Gastrocnemius medialis (tissue), 4 donors: ENCODE measurements at regions not wholly inside any gene's neighbourhood (a gene's known extent, or its start where the extent isn't known, plus 50 kb on each side); places are given as distances from the start of the nearest gene placed in this dataset.
"Not testable (repeated sequence)": the region's sequence is repeated elsewhere in the genome, so short reads cannot be mapped to it uniquely, and the experiment has no call there.

Experiments used
- ATAC-seq, 2 donors: fragments of 150-250 bp; one replicate each; pipeline ENCODE4 v1.9.1; 2016
- DNase-seq, 2 donors: peaks; one replicate each; pipeline ENCODE4 v3.0.0-alpha.2; 2019
- H3K27ac ChIP-seq, 4 donors: fragments of 200-600 bp; sonication (generic); 1 replicate in 1 of 4; 2 replicates in 3 of 4; pipeline ENCODE4 v1.5.1; 2016 to 2018; ENCODE audit warnings: mild to moderate bottlenecking in 2 of 4, moderate library complexity in 1 of 4
- H3K27me3 ChIP-seq, 3 donors: fragments of 200-600 bp; sonication (generic) in 2 of 3; 1 replicate in 1 of 3; 2 replicates in 2 of 3; pipeline versions ENCODE4 v1.5.1 to v1.6.0; 2016 to 2019; ENCODE audit warnings: mild to moderate bottlenecking in 1 of 3, moderate library complexity in 1 of 3
- H3K36me3 ChIP-seq, 2 donors: fragments of 200-600 bp; sonication (generic) in 1 of 2; one replicate each; pipeline ENCODE4 v1.5.1; 2017 to 2018
- H3K4me1 ChIP-seq, 2 donors: fragments of 200-600 bp; sonication (generic) in 1 of 2; one replicate each; pipeline ENCODE4 v1.5.1; 2016 to 2017; ENCODE audit warnings: mild to moderate bottlenecking in 2 of 2
- H3K4me3 ChIP-seq, 4 donors: fragments of 200-600 bp; sonication (generic) in 3 of 4; 1 replicate in 1 of 4; 2 replicates in 3 of 4; pipeline ENCODE4 v1.5.1; 2016 to 2019; ENCODE audit warnings: mild to moderate bottlenecking in 2 of 4
- H3K9me3 ChIP-seq, 3 donors: fragments of 200-600 bp; sonication (generic) in 2 of 3; 1 replicate in 1 of 3; 2 replicates in 2 of 3; pipeline ENCODE4 v1.5.1; 2016 to 2019
- POLR2A ChIP-seq, 2 donors: fragments of 450-650 bp; IDR thresholded peaks; one replicate each; pipeline ENCODE4 v1.6.1; 2017; ENCODE audit warnings: antibody characterized with exemption in 2 of 2, mild to moderate bottlenecking in 2 of 2, moderate library complexity in 2 of 2
- in situ Hi-C, 4 donors: fragments of 200-750 bp; cut with MboI; loops; one replicate each; pipeline versions ENCODE4 v1.15.0 to v1.8.0; 2017; ENCODE audit warnings: low sequenced_read_pairs in 4 of 4
- intact Hi-C: fragments of 100-400 bp; cut with DNase I; formaldehyde crosslinking; loops from one replicate; pipeline ENCODE4 v1.15.1; 2023; ENCODE audit warnings: low total_unique reads
- TF ChIP-seq, protein P1 (sequence below), 5 experiments: fragments of 450-650 bp in 3 of 5; fragments of 200-600 bp in 2 of 5; sonication (generic) in 2 of 5; IDR thresholded peaks in 4 of 5; conservative IDR thresholded peaks in 1 of 5; 1 replicate in 4 of 5; 2 replicates in 1 of 5; pipeline ENCODE4 v1.5.1; 2016 to 2019; ENCODE audit warnings: antibody characterized with exemption in 5 of 5, mild to moderate bottlenecking in 3 of 5, moderate library complexity in 3 of 5

DNA sequence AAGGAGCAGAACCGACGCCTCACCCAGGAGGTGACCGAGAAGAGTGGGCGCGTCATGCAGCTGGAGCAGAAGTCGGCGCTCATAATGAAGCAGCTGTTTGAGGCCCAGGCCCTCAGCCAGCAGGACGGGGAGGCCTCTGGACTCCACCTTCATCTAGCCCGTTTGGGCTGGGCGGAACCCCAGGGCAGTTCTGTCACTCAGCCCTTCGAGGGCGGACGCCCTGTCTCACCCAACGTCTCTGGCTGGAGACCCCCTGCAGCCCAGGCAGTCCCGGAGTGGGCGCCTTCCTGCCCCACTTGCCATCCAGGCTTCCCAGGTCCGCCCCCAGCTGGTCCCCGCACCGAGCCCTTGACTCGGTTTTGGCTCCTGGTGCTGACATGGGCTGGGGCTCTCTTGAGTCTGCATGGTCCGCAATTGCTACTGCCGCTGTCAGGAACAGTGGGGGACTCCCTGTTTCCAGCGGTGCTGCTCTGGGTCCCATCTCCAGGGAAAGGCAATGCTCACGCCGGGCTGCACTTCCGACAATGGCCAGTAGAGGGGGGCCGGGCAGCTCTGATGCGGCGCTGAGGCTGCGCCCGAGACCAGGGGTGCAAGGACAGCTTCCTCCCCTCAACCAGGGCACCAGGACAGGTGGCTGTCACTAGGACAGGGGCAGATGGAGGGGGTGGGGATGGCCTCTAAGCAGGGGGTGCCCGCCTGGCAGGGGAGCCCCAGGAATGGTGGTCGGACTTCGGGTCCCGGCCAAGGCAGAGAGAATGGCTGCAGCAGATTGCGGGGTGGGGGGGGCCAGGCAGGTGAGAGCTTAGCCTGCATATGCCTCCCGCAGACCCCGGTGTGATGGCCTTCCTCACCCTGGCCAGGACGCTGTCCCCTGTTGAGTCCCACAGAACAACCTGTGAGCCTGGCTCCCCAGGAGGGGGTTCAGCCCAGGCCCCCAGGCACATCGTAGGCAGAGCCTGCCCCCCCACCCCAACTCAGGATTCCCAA is 71.2 kb upstream of the KCTD7 start:
- H3K36me3 ChIP-seq: peaks cover 0 to 37% of the 10 kb centered on the region in 2 donors
- intact Hi-C loops: loop anchor here (2.0 to 10.0 kb wide), 3 partner anchors 71 to 437 kb away; partner anchors contain the start of genes KCTD7, SBDS and TYW1
- no peak overlapping the region for H3K27ac ChIP-seq
- H3K9me3 ChIP-seq: no peaks in the 10 kb centered on the region
- DNase-seq: peak; percentile 27 to 55
- in situ Hi-C loops: no loop called here
- TF ChIP-seq, protein P1, sequence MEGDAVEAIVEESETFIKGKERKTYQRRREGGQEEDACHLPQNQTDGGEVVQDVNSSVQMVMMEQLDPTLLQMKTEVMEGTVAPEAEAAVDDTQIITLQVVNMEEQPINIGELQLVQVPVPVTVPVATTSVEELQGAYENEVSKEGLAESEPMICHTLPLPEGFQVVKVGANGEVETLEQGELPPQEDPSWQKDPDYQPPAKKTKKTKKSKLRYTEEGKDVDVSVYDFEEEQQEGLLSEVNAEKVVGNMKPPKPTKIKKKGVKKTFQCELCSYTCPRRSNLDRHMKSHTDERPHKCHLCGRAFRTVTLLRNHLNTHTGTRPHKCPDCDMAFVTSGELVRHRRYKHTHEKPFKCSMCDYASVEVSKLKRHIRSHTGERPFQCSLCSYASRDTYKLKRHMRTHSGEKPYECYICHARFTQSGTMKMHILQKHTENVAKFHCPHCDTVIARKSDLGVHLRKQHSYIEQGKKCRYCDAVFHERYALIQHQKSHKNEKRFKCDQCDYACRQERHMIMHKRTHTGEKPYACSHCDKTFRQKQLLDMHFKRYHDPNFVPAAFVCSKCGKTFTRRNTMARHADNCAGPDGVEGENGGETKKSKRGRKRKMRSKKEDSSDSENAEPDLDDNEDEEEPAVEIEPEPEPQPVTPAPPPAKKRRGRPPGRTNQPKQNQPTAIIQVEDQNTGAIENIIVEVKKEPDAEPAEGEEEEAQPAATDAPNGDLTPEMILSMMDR (IDR thresholded peaks at IDR 0.05 in 4 of 5, conservative IDR thresholded peaks at IDR 0.05 in 1 of 5): peak; percentile 87 to 97 (median 91)
- TF ChIP-seq POLR2A (IDR thresholded peaks at IDR 0.05): no peak
- peaks cover 0 to 7% of the 10 kb centered on the region in 2 donors for H3K4me1 ChIP-seq
- no peak overlapping the region for H3K4me3 ChIP-seq
- ATAC-seq: peak; percentile 64 to 73
- no peaks in the 10 kb centered on the region for H3K27me3 ChIP-seq

DNA sequence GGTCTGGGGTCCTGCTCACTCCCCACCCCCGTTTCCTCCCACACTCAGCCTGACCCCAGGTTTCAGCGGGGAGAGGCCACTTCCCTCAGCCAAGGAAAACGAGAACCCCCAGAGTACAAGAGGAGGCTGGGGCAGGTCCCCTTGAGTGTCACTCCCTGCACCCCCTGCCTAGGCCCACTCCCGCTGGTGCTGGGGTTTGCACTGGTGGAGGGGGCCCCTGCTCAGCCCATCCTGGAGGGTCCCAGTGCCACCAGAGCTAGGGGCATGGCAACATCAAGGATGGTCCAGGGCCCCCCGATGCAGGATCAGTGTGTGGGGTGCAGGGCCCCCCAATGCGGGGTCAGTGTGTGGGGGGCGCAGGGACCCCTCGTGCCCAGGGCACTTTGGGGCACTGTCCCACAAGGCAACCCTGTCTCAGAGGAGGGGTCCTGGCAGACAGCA is 70.5 kb upstream of the KCTD7 start:
- DNase-seq (no peak), ATAC-seq (no peak)
- in situ Hi-C loops (no loop called here), intact Hi-C loops (loop anchor here (5.0 to 10.0 kb wide), 2 partner anchors 124 to 437 kb away; partner anchors contain the start of genes SBDS and TYW1)
- TF ChIP-seq, protein P1 (IDR thresholded peaks at IDR 0.05 in 4 of 5, conservative IDR thresholded peaks at IDR 0.05 in 1 of 5): no peak
- TF ChIP-seq POLR2A (IDR thresholded peaks at IDR 0.05): no peak
- H3K27ac ChIP-seq: no peak overlapping the region
- peaks cover 0 to 29% of the 10 kb centered on the region in 2 donors for H3K36me3 ChIP-seq
- H3K4me1 ChIP-seq: peaks cover 0 to 7% of the 10 kb centered on the region in 2 donors
- no peaks in the 10 kb centered on the region for H3K27me3 ChIP-seq
- no peaks in the 10 kb centered on the region for H3K9me3 ChIP-seq
- no peak overlapping the region for H3K4me3 ChIP-seq

- no peak for DNase-seq
- Histone ChIP-seq H3K4me3 (no peak overlapping the region), H3K9me3 (no peaks in the 10 kb centered on the region), H3K36me3 (peaks cover 0 to 23% of the 10 kb centered on the region in 2 donors), H3K4me1 (peaks cover 0 to 7% of the 10 kb centered on the region in 2 donors), H3K27ac (no peak overlapping the region), H3K27me3 (no peaks in the 10 kb centered on the region)
- in situ Hi-C loops (no loop called here), intact Hi-C loops (loop anchor here (5.0 to 10.0 kb wide), 2 partner anchors 123 to 436 kb away; partner anchors contain the start of genes SBDS and TYW1)
- no peak for TF ChIP-seq POLR2A (IDR thresholded peaks at IDR 0.05)
- TF ChIP-seq, protein P1 (IDR thresholded peaks at IDR 0.05 in 4 of 5, conservative IDR thresholded peaks at IDR 0.05 in 1 of 5): no peak
- ATAC-seq: no peak
These were observed 69.8 kb upstream of the KCTD7 start for GRCh38 chr7:66558660-66559465.

DNA sequence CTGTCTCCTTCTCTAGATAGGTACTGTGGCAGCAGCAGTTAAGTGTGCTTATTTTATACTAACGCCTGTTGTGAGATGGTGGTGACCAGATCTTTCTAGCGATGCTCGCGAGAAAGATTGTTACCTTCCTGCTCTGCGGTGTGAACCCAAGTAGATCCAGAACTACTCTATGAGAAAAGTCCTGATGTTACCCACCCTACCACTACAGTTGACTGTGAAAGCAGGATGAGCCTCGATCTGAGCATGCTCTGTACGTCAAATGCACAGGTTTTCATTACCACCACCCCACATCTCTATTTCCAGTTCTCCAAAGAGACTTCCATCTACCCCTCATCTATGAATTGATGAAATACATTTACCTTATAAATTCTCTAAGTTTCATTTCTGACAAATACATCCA is 64.6 kb upstream of the KCTD7 start:
- in situ Hi-C loops: no loop called here
- Histone ChIP-seq H3K36me3 (peaks cover 0 to 13% of the 10 kb centered on the region in 2 donors), H3K4me1 (no peaks in the 10 kb centered on the region), H3K4me3 (no peak overlapping the region), H3K9me3 (no peaks in the 10 kb centered on the region), H3K27ac (no peak overlapping the region), H3K27me3 (no peaks in the 10 kb centered on the region)
- intact Hi-C loops: no loop called here
- TF ChIP-seq, protein P1 (IDR thresholded peaks at IDR 0.05 in 4 of 5, conservative IDR thresholded peaks at IDR 0.05 in 1 of 5): no peak
- no peak for TF ChIP-seq POLR2A (IDR thresholded peaks at IDR 0.05)
- DNase-seq (no peak), ATAC-seq (no peak)

DNA sequence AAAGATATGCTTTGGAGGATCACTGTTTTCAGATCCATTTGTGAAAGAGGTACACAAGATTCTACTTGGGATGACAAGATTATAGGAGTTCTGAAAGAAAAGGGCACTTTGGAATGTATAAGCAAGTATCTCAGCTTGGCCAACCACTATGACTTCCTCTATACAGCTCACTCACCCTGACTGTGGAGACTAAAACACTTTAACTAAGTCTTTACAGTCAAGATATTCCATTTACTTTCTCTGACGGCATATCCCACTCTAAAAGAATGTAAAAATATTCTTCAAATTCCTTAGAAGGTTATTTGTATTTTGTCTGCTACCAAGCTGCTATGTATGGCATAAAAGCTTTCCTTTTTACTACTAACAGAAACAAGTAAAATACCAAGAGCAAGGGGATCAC is 58.5 kb upstream of the KCTD7 start:
- H3K9me3 ChIP-seq, H3K27me3 ChIP-seq, ATAC-seq, H3K4me3 ChIP-seq, intact Hi-C loops, H3K27ac ChIP-seq, in situ Hi-C loops, H3K4me1 ChIP-seq, DNase-seq: not testable (repeated sequence)
- H3K36me3 ChIP-seq: peaks cover 5 to 31% of the 10 kb centered on the region in 2 donors
